ENCODE measurements at regions not wholly inside any gene's neighbourhood (a gene's known extent, or its start where the extent isn't known, plus 50 kb on each side); places are given as distances from the start of the nearest gene placed in this dataset.

DNA sequence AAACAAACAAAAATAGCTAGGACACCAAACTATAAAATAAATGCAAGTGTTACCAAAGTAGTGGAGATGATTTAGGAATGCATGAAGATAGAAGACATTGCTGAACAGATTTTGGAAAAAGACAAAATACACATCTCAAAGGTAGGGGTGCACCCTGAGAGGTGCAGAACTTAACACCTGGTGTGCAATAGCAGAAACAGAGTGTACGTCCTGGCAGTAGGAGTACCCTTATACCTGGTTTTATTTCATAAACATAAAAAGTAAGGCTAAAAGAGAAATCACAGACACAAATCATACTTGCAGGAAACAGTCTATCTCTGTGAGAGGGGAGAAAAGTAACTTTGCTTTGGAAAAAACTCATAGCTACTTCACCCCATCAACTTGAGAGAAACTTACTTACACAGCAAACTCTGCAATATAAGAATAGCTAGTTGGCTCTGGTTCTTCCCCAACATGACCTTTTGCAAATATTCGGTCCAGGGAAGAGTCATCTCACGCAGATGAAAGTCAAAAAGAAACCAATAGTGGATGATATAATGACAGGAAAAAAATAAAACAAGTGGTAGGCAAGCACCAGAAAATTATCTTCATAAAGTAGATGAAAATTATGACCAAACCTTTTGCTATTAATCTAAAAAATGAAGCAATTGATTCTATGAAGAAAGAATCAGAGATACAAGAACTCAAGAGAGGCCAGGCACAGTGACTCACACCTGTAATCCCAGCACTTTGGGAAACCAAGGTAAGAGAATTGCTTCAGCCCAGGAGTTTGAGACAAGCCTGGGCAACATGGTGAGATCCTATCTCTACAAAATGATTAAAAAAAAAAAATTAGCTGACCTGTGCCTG is 108.9 kb upstream of the BNIP2 start:
- TF ChIP-seq, protein P1, sequence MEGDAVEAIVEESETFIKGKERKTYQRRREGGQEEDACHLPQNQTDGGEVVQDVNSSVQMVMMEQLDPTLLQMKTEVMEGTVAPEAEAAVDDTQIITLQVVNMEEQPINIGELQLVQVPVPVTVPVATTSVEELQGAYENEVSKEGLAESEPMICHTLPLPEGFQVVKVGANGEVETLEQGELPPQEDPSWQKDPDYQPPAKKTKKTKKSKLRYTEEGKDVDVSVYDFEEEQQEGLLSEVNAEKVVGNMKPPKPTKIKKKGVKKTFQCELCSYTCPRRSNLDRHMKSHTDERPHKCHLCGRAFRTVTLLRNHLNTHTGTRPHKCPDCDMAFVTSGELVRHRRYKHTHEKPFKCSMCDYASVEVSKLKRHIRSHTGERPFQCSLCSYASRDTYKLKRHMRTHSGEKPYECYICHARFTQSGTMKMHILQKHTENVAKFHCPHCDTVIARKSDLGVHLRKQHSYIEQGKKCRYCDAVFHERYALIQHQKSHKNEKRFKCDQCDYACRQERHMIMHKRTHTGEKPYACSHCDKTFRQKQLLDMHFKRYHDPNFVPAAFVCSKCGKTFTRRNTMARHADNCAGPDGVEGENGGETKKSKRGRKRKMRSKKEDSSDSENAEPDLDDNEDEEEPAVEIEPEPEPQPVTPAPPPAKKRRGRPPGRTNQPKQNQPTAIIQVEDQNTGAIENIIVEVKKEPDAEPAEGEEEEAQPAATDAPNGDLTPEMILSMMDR (IDR thresholded peaks at IDR 0.05; ENCODE audit: low read depth, low read length), result no peak
- no peak for TF ChIP-seq EZH2phosphoT487 (IDR thresholded peaks at IDR 0.05; ENCODE audit: low read depth)

Measured in OCI-LY3 (cell line).